Sigmoid colon (tissue), 4 donors: ENCODE measurements at regions not wholly inside any gene's neighbourhood (a gene's known extent, or its start where the extent isn't known, plus 50 kb on each side); places are given as distances from the start of the nearest gene placed in this dataset.

Experiments
- POLR2A ChIP-seq, 2 donors: fragments of 450-650 bp; IDR thresholded peaks; one replicate each; pipeline ENCODE4 v1.6.1; 2016; ENCODE audit warnings: antibody characterized with exemption in 2 of 2, mild to moderate bottlenecking in 2 of 2, moderate library complexity in 2 of 2
- POLR2AphosphoS5 ChIP-seq, 4 donors: sonication (generic); formaldehyde crosslinking; IDR thresholded peaks; one replicate each; pipeline ENCODE4 v1.6.1; 2017; ENCODE audit warnings: antibody characterized with exemption in 4 of 4

GRCh38 chr2:238643400-238643907 lies 204.4 kb upstream of the TWIST2 start:
- TF ChIP-seq POLR2AphosphoS5 (IDR thresholded peaks at IDR 0.05) (no peak), POLR2A (IDR thresholded peaks at IDR 0.05) (no peak)
